ENCODE measurements at regions not wholly inside any gene's neighbourhood (a gene's known extent, or its start where the extent isn't known, plus 50 kb on each side); places are given as distances from the start of the nearest gene placed in this dataset.

DNA sequence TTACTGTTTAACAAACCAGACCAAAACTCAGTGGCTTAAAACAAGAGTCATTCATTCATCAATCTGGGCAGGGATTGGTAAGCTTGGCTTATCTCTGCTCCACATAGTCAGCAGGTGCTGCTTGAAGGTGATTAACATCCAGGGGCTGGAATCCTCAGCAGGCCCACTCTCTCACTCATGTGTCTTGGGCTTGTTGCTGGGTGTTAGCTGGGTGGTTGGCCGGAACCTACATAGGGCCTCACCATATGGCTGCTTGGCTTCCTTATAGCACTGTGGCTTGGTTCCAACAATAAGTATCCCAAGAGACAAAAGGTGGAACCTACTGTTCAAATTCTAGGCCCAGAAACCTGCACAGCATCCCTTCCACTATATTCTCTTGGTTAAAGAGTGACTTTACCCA lies 125.0 kb downstream of the RASGEF1B start:
- TF ChIP-seq POLR2AphosphoS5 (IDR thresholded peaks at IDR 0.05; ENCODE audit: low read depth, low read length) (no peak), POLR2A (IDR thresholded peaks at IDR 0.05; ENCODE audit: low read depth, low read length) (no peak), PAX5 (IDR thresholded peaks at IDR 0.05; ENCODE audit: insufficient read depth, low read length, severe bottlenecking) (no peak)
